ENCODE measurements at regions not wholly inside any gene's neighbourhood (a gene's known extent, or its start where the extent isn't known, plus 50 kb on each side); places are given as distances from the start of the nearest gene placed in this dataset.

GRCh38 chr14:24693353-24693737, 59.4 kb upstream of the GZMB start:
- DNase-seq (ENCODE audit: low read depth in 2 of 2), result no peak

GRCh38 chr14:24692382-24693352, 58.7 kb upstream of the GZMB start:
- no peak for DNase-seq (ENCODE audit: low read depth in 2 of 2)

- no peak for DNase-seq (ENCODE audit: low read depth in 2 of 2)
Observed at GRCh38 chr14:24690492-24690891, 56.5 kb upstream of the GZMB start.

- no peak for DNase-seq (ENCODE audit: low read depth in 2 of 2)
Observed at GRCh38 chr14:24688030-24688658, 54.2 kb upstream of the GZMB start.
